SHP77 treated with DMSO at 0.1 percent for 48 hours (cell line): ENCODE measurements at regions not wholly inside any gene's neighbourhood (a gene's known extent, or its start where the extent isn't known, plus 50 kb on each side); places are given as distances from the start of the nearest gene placed in this dataset.

ENCODE experiments used
- DNase-seq: peaks from one replicate; lab custom pipeline; 2025; lab: John Stamatoyannopoulos, UW

DNA sequence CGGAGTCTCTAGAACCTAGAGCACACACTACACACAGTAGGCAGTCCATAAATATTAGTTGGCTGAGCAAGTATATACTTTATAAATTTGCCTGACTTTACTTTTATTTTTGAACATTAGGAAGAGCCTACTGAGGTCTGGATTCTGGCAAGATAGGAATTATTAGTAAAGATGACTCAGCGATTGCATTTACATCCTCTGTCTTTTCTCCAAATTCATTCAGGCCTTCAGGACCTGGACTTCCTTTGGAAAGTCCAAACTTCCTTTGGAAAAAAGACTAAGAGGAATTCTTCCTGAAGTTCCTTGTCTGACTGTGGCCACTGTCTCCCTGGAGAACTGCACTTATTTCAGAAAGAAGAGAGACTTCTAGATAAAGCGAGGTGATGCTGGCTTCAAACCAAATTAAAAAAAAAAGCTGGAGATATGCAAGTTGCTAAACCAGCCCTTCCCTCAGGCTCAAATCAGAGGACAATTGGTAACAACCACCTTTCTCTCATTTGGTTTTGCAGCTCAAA lies 251.3 kb downstream of the GAS1 start:
- no peak for DNase-seq

DNA sequence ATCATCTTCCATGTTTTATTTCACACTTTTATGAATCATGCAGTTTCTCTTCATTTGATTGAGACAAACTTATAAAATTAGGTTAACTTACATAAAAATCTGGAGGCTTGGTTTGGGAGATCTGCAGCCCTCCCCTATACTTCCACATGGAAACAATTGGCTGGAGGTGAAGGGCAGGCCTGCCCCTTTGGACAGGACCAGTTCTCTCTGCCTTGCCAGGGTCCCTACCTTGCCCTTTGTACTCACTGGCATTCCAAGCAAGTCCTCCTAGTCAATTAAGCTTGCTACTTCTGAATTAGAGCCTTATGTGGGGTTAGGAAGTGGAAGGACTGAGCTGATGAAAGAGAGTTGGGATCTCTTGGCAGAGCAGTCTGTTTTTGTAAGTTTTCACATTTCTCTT lies 257.3 kb downstream of the GAS1 start:
- DNase-seq: no peak

DNA sequence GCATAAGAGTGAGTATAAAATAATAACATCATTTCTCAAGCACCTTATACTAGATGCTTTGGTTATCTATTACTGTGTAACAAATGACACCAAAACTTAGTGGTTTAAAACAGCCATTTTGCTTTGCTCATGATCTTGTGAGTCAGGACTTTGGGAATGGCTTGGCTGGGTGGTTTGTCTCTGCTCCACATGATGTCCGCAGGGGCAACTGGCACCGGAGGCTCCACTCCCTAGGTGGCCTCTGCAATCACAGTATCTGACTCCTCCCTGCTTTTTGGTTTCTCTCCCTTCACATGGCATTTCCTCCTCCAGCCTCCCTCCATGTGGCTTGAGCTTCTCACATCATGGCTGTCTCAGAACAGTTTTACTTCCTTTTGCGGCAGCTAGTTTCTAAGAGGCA lies 259.5 kb downstream of the GAS1 start:
- DNase-seq: no peak

DNA sequence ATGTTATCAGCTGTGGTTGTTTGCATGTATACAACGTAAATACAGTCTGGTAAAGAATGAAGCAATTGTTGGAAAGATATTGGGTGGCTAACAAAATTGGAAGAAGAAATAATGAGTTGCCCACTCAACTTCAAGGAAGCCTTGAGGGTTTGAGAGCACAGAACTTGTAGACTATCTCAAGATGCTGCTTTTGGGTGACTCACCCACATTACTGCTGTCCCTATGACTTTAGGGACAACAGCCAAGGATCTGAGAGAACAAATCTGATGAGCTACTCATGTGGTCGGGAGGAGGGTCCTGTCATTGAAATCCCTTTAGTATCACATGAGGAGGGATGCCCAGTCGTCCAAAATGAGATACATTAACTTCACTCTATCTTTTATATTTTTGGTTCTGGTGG lies 261.8 kb downstream of the GAS1 start:
- DNase-seq: no peak

DNA sequence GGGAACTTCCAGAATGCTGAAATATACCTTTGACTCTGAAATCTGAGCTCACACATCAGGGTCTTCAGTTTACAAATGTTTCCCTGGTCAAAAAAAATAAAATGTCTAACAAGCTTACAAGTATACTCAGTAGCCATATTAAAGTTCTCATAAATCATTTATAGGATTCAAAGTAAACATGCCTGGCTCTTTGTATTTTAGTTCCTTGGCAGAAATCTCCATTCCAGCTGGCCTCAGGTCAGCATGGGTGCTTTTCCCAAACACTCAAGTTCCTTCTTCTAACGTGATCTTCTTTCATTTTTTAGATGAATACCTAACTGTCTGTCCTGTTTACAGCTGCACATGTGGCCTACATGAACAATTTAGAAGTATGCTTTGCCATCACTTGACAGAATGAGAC lies 263.2 kb downstream of the GAS1 start:
- DNase-seq: no peak

DNA sequence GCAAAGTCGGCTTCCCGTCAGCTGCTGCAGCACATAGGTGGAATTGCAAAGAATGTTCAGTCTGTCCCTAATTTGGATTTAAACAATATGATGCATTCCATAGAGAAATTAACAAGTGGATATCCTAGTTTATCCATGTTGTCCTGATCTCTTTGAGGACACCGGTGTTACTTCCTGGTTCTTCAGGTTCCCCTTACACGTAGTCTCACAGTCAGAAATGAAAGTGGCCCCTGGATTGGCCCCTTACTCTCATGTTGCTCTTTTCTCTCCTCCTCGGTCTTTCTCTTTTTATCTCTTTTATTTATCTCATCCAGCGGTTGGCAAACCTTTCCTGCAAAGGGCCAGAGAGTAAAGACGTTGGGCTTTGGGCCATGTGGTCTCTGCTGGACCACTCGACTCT lies 265.1 kb downstream of the GAS1 start:
- no peak for DNase-seq

DNA sequence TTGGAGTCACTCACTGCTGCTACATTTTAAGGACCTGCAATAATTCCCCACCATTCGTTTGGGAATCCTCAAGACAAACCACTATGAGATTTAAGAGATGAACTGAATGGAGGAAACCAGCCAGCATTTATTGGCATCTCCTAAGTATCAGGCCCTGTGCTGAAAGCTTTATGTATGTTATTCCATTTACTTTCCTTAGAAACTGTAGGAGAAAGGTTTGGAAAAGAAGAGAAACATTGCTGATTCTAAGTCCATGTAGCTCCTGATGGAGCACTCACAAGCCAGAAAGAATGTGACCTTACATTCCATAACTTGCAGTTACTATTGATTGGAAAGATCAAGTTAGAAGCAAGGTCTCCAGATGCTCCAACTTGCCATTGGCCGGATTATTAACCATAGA lies 267.4 kb downstream of the GAS1 start:
- DNase-seq: no peak

DNA sequence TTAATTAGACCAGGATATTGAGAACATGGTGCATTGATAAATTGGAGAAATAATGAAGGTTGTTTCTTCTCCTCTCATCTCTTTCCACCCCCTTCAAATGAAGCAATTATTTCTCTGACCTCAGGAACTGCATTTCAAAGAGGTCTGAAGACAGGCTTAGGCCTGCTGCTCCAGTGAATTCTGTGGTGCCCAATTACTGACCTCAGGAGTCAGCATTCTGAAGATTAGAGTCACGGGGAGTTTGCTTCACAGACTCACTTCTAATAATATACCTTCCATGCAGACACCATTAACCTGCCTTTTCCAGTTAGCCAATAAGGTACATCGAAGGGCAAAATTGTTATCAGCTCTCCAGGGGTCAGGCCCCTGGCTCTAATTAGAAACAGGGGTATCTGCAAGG lies 270.9 kb downstream of the GAS1 start:
- no peak for DNase-seq

DNA sequence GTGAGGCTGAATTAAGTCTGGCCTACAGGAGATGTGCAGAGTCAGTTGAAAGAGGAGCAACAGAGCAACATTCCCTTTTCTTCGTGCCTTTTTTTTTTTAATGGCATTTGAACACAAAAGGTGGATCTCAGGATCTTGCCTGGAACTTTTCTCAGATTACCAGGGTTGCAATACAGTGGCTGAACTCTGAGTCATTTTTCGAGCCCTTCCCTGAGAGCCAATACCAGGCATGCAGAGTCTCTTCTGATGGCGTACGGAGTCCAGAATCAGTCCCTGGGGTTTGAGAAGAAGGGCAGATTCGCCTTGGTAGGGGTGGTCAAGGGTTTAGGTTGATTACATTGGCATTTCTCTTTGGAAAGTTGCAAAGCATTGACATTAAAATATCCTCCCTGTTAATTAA lies 271.5 kb downstream of the GAS1 start:
- no peak for DNase-seq

DNA sequence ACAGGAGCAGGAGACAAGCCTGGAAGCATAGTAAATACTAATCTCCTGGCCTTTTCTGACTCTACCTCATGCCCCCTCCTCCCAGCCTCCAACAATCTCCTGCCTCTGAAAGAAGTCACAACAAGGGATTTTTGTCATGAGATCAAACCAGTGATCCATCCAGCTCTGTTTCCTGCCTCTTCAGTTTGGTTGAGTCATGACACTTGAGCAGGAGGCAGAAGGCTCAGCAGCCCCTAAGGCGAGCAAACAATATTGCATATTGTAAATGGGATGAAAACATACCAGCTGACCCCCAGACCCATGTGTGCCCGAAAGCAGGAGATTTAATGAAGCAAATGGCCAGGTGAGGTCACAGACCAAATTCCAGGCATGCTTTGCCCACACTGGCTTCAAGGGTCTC lies 272.8 kb downstream of the GAS1 start:
- DNase-seq: no peak

DNA sequence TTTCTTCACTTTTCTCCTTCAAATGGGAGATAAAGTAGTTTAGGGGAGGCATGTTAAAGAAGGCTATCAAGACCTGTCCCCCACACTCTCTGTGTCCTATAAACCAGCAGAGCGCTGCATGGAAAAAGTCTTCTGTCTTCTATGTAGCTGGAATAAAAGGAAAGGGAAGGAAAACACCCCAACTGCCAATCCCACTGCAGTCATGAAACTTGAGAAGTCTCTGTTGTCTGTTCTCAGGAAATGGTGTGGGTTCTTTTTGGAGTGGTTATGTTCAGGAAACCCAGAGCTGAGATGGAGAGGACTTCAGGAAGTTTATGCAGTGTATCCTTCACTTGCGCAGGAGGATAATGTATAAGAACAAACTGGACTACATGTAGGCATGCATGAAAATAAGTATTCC lies 274.3 kb downstream of the GAS1 start:
- DNase-seq: no peak

DNA sequence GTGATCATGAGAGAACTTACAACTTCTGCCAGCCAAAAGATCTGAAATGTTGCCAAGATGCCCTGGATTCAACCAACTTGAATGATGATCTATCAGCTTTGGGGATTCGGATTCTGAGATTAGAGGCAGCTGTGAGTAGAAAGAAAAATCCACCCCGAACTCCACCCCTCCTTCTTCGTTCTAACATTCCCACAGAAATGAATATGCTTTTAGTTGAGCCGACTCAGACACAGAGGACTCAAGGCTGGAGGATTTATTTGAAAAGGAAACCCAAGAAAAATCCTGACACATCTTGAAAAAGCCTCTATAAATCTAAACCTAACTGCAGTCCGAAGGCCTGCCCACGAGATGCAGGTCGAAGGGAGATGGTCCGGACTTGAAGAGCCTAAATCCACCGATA lies 275.0 kb downstream of the GAS1 start:
- no peak for DNase-seq

DNA sequence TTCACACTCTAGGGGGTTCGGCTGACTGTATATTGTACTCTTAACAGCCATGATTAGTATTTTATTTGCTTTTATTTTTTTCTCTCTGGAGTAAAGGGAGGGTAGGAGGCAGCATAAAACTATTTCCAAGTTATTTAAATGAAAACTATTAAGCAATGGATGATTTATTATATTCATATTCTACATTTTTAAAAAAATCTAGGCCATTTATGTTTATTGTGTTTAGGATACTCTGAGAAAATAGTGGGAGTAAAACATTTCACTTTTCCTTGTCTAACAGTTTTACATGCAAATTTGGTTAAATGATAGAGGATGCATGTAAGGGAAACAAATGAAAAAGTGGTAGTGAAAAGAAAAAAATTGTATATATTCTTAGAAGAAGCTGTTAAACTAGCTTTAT lies 276.3 kb downstream of the GAS1 start:
- DNase-seq: no peak

DNA sequence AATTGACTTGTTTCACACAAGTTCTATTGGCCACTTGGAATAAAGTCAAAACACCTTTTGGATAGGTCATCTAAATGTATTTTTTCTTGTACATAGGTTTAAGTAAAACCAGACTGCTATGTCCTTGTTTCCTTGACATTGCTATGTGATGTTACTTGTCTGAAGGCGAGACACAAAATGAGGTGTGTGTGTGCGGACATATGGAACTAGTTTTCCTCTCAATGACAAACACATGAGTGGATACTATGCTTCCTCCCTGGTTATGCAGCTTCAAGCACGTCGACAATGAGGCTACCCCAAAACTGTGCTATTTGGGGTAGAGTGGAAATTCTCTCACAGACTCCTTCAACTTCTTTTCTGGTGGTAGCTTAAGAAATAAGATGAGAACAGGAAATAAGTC lies 276.8 kb downstream of the GAS1 start:
- DNase-seq: no peak

DNA sequence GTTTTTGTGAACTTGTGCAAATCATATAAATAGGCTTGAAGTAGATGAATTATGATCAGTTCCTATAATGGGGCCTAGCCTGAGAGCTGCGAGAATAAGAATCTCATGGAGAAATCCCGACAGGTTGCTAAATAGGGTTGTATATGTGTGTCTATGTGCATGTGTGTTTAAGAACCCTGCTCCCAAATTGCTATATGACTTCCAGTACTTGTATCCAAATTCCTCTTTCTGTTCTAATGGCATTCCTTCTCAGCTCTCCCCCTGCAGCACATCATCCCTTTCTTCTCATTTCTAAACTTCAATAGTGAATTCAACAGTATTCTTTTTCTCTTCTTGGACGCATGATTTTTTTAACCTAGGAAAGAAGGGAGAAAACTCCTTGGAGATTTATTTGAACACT lies 277.2 kb downstream of the GAS1 start:
- no peak for DNase-seq

DNA sequence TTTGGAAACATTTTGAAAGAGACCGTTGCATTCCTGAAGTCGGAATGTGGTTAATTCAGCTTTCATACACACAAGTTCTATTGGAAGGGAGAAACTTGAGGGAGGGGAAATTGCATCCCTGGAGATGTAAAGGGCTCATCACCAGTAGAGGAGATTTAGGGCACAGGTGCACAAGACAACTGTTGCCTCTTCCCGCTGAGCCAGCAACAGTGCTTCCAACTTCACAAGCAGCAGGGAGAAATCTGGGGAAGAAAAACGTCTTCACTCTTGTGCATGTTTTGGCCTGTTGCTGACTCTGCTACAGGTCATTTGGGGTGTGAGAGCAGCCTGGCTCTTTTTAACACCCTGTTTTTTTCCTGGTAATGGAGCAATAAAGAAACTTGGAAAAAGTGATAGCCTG lies 277.9 kb downstream of the GAS1 start:
- no peak for DNase-seq

DNA sequence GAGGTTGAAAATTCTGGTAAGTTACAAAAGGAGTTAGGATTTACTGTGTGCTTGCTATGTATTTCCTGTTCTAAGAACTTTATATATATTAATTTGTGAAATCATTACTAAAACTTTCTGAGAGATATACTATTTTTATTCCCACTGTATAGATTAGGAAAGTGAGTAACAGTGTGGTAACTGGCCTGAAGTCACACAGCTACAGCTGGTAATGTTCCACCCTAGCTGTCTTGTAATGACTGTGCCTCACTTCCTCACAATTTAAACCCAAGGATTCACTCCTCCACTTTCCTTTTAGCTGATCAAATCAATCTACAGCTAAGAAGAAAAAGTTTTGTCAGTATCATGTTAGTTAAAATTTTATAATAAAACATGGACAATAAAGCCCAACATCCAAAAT lies 278.8 kb downstream of the GAS1 start:
- no peak for DNase-seq

DNA sequence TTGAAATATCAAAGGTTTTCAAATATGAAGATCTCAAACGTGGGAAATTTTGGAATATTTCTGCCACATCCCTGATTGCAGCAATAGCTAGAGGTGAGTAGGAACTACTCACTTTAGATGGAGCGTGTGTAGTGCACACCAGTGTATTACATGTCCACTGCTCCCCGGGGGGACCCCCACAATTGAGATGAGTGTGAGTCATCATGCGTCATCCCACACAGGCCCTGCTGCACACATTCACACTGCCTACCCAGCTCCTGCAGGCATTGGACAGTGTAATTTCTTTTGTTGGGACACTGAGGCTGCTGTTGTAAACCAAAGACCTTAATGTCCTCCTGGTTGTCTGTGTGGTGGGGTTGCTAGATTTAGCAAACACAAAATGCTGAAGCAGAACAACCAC lies 280.0 kb downstream of the GAS1 start:
- DNase-seq: no peak

DNA sequence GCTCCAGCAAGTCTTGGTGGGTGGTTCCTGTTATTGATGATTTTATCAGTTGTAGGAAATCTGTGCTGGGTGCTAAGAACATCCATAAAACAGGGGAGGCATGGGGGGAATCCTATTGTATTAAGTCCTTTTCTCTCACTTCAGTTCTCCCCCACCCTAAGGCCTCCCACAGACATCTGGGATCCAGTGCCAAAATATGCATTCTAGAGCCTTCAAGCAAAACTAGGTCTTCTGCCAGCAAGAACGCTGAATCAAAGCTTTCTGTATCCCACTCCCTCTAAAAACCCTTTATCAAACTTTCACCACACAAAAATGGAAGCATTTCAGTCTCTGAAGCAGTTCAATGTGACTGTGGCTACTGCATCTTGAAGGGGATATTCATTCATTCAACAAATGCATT lies 281.9 kb downstream of the GAS1 start:
- no peak for DNase-seq

DNA sequence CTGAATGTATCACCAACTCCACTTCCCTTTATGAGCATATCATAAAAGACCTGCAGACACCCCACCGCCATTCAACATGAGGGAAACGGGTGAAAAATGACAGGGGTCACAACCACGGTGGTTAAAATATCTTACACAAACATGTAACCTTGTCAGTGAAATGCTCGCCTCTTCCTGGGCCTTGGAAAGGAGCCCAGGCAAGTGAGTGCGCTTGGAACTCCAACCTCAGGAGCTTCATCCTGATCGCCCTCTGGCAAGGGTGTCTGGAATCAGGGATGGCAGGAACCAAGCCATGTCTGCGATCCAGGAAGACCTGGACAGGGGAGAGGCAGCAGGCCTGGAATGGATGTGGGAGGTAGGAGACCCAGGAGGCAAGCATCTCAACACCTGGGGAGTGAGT lies 282.7 kb downstream of the GAS1 start:
- DNase-seq: no peak

DNA sequence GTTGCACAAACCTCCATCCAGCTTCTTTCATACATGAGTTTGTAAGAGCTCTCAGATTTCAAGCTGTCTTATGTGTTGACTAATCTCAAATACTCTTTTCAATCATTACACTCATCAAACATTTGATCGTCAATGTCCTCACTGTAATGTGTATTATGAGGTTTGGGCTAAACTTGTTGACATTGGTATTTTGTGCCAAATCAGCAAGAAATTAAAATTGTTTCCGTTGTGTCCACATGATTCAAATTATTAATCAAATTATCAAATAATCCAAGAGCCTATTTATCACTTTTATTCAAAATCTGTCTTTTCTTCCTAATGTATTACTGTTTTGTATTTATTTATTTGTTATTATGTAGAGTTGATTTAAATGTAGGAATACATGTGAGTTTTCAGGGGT lies 283.4 kb downstream of the GAS1 start:
- no peak for DNase-seq

DNA sequence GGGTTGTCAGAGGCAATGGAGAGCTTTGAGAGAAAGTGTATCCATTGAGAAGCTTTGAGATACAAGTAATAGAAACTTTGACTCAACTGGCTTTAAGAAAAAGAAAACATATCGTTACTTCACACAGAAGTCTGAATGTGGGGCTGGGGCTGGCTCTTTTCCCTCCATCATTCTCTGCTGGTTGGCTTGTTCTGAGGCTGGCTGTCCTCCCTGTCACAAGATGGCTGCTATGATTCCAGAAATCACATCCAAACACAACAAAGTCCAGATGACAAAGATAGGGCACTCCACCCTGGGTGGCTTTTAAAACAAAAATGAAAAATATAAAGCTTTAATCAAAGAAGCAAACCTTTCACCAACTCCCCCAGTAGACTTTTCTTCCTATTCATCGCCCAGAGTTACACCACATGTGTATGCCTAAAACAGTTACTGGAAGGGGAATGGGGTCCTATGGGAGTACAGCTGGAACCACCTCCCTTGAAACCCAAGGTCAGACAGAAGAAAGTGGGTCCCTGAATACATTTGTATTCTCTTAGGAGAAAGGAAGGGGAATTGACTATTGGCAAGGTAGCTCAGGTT lies 284.3 kb downstream of the GAS1 start:
- no peak for DNase-seq

DNA sequence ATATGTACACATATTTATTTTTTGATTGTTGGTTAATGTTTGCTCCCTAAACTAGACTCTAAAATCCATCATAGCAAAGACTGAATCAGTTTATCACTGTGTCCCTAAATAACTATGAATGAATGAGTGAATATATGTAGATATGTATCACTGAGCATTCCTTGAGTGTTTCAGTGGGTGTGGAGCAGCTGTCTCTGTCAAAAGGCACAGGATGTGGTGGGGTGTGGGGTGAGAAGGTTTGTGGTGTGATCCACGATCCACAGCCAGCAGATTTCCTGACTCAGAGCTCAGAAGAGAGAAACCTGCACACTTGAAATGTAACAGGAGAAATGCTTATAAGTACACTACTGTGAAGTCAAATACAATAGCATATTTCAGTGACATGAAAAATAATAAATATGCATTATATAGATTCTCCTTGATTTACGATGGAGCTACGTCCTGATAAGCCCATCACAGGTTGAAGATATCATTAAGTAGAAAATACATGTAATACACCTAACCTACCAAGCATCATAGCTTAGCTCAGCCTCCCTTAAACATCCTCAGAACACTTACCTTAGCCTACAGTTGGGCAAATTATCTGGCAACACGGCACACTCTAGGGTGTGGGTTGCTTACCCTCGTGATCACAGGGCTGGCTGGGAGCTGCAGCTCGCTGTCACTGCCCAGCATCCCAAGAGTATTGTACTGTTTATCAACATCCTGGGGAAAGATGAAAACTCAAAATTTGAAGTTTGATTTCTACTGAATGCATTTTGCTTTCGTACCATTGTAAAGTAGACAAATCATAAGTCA lies 287.0 kb downstream of the GAS1 start:
- DNase-seq: no peak

DNA sequence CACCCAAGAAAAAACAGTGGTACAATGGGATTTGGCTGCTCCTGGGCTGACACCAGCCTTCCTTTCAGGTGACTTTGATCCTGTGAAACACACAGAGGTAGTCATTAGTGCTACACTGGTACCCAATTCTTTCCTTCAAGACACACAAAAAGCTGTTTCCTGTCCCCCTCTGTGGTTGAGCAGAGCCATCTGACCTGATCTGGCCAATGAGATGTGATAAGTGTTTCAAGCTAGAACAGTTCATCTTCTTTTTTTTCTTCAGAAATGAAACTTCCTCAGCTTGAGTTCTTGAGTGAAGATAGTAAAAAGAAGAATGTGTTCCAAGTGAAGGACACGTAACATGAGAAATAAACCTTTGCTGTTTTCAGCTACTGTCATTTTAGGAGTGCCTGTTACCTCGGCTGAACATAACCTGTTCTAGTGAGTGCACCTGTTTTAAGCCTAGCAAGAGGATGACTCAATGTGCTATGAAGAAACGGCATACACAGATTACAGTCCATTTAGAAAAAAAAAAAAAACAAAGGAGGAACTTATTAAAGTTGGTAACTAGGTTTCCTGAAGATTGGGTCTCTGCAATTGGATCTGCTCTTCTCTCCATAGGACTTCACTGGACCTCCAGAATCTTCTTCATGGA lies 287.8 kb downstream of the GAS1 start:
- DNase-seq: no peak
